Osteocyte (in vitro differentiated cells): ENCODE measurements at regions not wholly inside any gene's neighbourhood (a gene's known extent, or its start where the extent isn't known, plus 50 kb on each side); places are given as distances from the start of the nearest gene placed in this dataset.

Experiments used
- DNase-seq: peaks from one replicate; pipeline ENCODE4 v3.0.0; 2021; ENCODE audit warnings: mixed read lengths; ENCODE audit not compliant: unreplicated experiment; ENCODE audit errors: extremely low spot score
- H3K27ac Mint-ChIP-seq: one replicate; pipeline ENCODE4 v1.8.0; 2021; ENCODE audit warnings: mild to moderate bottlenecking, mixed read lengths; ENCODE audit not compliant: unreplicated experiment
- H3K27me3 Mint-ChIP-seq: one replicate; pipeline ENCODE4 v1.8.0; 2021; ENCODE audit warnings: mixed read lengths; ENCODE audit not compliant: unreplicated experiment
- H3K36me3 Mint-ChIP-seq: one replicate; pipeline ENCODE4 v1.8.0; 2021; ENCODE audit warnings: mixed read lengths; ENCODE audit not compliant: unreplicated experiment
- H3K4me1 Mint-ChIP-seq: one replicate; pipeline ENCODE4 v1.8.0; 2021; ENCODE audit warnings: mixed read lengths; ENCODE audit not compliant: unreplicated experiment
- H3K4me3 Mint-ChIP-seq: one replicate; pipeline ENCODE4 v1.8.0; 2021; ENCODE audit warnings: mild to moderate bottlenecking, moderate library complexity, mixed read lengths; ENCODE audit not compliant: unreplicated experiment
- H3K9me3 Mint-ChIP-seq: one replicate; pipeline ENCODE4 v1.8.0; 2021; ENCODE audit warnings: mixed read lengths; ENCODE audit not compliant: unreplicated experiment
- CTCF ChIP-seq: fragments of 200-600 bp; sonication (generic); IDR thresholded peaks from 2 replicates; pipeline ENCODE4 v1.5.0; 2021; ENCODE audit warnings: antibody characterized with exemption, mild to moderate bottlenecking, moderate library complexity

- no peaks in the 10 kb centered on the region for H3K36me3 Mint-ChIP-seq
- no peak overlapping the region for H3K4me3 Mint-ChIP-seq
- H3K9me3 Mint-ChIP-seq: no peaks in the 10 kb centered on the region
- DNase-seq: no peak
- H3K4me1 Mint-ChIP-seq: no peaks in the 10 kb centered on the region
- no peak for TF ChIP-seq CTCF
- H3K27me3 Mint-ChIP-seq: peaks cover 13% of the 10 kb centered on the region
- H3K27ac Mint-ChIP-seq: no peak overlapping the region
These were observed 74.0 kb downstream of the UNC5CL start for GRCh38 chr6:40965046-40965445.

- Mint-ChIP-seq H3K4me3 (no peak overlapping the region), H3K9me3 (no peaks in the 10 kb centered on the region), H3K27me3 (peaks cover under 1% of the 10 kb centered on the region), H3K36me3 (no peaks in the 10 kb centered on the region), H3K4me1 (peaks cover 4% of the 10 kb centered on the region), H3K27ac (no peak overlapping the region)
- no peak for TF ChIP-seq CTCF
- no peak for DNase-seq
These were observed 76.0 kb downstream of the UNC5CL start for GRCh38 chr6:40963019-40963418.

GRCh38 chr6:40962241-40962640, 76.8 kb downstream of the UNC5CL start:
- peaks cover 6% of the 10 kb centered on the region for H3K4me1 Mint-ChIP-seq
- TF ChIP-seq CTCF: no peak
- H3K27ac Mint-ChIP-seq: no peak overlapping the region
- no peaks in the 10 kb centered on the region for H3K27me3 Mint-ChIP-seq
- H3K4me3 Mint-ChIP-seq: no peak overlapping the region
- H3K9me3 Mint-ChIP-seq: no peaks in the 10 kb centered on the region
- DNase-seq: no peak
- H3K36me3 Mint-ChIP-seq: no peaks in the 10 kb centered on the region

GRCh38 chr6:40961831-40962230, 77.2 kb downstream of the UNC5CL start:
- no peak for DNase-seq
- Mint-ChIP-seq H3K36me3 (no peaks in the 10 kb centered on the region), H3K27ac (no peak overlapping the region), H3K27me3 (no peaks in the 10 kb centered on the region), H3K9me3 (no peaks in the 10 kb centered on the region), H3K4me1 (peaks cover 6% of the 10 kb centered on the region), H3K4me3 (no peak overlapping the region)
- TF ChIP-seq CTCF: no peak

GRCh38 chr6:40960742-40961430, 78.1 kb downstream of the UNC5CL start:
- H3K4me3 Mint-ChIP-seq: no peak overlapping the region
- H3K4me1 Mint-ChIP-seq: peaks cover 6% of the 10 kb centered on the region
- no peaks in the 10 kb centered on the region for H3K36me3 Mint-ChIP-seq
- no peak overlapping the region for H3K27ac Mint-ChIP-seq
- H3K9me3 Mint-ChIP-seq: no peaks in the 10 kb centered on the region
- no peak for TF ChIP-seq CTCF
- DNase-seq: no peak
- H3K27me3 Mint-ChIP-seq: no peaks in the 10 kb centered on the region
